DMS153 (cell line): ENCODE measurements at regions not wholly inside any gene's neighbourhood (a gene's known extent, or its start where the extent isn't known, plus 50 kb on each side); places are given as distances from the start of the nearest gene placed in this dataset.
A peak's percentile ranks its signal among the peaks of the same experiment; 100 is the strongest.
"Not testable (repeated sequence)": the region's sequence is repeated elsewhere in the genome, so short reads cannot be mapped to it uniquely, and the experiment has no call there.

Source experiments
- DNase-seq: peaks from one replicate; lab custom pipeline; 2025; lab: John Stamatoyannopoulos, UW

DNA sequence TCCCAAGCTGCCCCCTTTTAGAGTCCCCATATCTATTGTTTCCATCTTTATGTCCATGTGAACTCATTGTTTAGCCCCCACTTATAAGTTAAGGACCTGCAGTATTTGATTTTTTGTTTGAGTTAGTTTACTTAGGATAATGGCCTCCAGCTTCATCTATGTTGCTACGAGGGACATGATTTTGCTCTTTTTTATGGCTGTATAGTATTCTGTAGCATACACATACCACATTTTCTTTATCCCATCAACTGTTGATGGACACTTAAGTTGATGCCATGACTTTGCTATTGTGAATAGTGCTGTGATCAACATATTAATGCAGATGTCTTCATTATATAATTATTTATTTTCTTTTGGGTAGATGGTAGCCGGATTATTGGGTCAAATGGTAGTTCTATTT lies 576.9 kb downstream of the ANKRD7 start:
- DNase-seq: no peak

DNA sequence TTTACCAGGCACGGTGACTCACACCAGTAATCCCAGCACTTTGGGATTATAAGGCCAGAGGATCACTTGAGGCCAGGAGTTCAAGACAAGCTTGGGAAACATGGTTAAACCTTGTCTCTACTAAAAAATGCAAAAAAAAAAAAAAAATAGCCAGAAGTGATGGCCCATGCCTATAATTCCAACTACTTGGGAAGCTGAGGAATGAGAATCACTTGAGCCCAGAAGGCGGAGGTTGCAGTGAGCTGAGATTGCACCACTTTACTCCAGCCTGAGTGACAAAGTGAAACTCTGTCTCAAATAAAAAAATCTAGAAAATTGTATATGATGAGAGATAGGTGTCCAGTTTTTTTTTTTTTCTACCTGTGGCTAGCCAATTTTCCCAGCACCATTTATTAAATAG lies 578.2 kb downstream of the ANKRD7 start:
- no peak for DNase-seq

DNA sequence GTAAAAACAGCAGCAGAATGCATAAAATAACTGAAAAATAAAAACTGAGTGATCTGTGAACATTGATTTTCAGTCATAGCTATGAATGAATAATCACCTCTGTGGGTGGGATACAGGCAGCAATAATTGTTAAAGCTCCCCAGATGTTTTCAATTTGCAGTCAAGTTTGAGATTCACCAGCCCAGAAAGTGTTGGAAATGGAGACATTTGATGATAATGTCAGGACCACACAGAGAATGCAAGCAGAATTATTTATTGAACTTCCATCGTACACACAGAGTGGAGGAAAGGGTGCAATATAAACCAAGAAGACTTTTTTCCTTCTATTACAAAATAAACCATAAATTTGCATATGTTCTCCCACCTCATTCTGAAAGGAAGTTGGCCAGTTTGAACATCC lies 601.7 kb downstream of the ANKRD7 start:
- no peak for DNase-seq

DNA sequence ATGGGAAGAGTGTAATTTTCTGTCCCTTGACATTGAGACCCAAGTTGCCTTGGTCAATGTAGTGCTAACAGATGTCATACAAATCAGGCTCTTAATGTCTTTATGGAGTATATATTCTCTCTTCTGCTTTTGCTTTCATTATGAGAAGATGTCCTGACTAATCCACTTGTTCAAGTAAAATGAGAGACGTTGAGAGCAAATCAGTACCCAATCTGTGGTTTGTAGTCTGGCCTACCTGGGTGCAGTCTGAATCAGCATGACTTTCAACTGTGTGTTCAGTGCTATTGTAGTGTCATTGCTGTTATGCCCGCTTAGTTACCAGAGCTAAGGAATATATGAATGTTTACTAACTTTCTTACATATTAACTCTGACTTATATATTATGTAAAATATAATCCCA lies 612.4 kb downstream of the ANKRD7 start:
- DNase-seq: no peak

DNA sequence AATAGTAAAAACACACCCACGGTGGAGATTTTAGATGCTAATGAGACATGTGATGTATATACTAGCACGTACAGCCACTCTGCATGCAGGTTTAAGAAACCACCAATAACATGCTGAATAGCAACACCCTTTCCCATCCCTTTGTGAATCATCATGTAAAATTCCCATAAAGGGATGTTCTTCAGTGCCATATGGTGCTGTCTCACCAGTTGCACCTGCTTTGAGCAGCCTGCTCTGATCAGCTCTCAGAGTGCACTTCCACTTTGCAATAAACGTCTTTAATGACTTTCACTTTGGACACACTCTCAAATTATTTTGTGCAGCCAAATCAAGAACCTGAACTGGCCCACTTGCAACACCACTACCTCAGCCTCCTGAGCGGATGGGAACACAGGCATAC lies 615.0 kb downstream of the ANKRD7 start:
- no peak for DNase-seq

DNA sequence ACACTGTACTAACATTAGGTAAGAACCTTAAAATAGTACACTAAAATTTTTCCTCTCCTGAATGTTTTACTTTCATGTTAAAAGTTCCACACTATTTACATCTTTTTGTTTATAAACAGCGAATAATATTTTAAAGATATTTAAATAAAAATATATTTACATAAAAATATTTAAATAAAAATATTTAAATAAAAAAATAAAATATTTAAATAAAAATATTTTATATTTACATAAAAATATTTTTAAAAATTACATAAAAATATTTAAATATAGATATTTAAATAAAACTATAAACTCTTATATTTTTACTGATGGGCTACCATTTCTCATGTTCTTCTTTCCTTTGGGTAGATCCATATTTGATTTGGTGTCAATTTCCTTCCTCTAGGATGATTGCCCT lies 619.0 kb downstream of the ANKRD7 start:
- DNase-seq: no peak

DNA sequence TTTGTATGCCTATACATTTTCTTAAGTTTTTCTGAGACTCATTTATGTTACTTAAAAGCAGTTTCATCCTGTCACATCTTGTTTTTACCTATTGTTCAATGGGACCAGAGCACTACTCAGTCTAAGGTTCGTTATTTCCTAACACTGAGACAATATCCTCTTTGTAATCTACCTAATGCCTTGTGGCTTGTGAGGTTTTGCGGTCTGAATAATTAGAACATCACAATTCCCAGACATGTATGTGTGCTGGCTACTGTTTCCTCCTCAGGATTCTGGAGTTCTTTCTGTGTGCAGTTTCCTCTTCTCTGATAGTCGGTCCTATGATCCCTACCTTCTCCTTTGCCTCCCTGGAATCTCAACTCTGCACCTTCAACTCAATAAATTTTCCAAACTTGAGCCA lies 620.2 kb downstream of the ANKRD7 start:
- no peak for DNase-seq

DNA sequence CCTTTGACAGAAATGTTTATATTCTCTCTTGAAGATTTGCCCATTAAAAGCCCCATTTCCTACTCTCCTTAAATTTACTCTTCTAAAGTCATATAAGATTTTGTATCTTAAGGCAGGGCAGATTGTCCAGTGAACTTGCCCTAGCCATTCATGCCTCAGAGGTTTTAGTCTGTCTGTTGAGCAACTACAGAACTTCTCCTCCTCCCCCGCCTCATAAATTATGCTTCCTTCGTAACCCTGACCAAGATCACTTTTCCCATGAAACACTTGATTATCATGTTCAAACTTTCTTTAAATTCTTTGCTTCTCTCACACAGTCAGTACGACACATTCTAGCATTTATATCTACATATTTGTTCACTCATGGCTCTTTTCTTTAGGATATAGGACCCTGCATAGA lies 621.3 kb downstream of the ANKRD7 start:
- DNase-seq: no peak

DNA sequence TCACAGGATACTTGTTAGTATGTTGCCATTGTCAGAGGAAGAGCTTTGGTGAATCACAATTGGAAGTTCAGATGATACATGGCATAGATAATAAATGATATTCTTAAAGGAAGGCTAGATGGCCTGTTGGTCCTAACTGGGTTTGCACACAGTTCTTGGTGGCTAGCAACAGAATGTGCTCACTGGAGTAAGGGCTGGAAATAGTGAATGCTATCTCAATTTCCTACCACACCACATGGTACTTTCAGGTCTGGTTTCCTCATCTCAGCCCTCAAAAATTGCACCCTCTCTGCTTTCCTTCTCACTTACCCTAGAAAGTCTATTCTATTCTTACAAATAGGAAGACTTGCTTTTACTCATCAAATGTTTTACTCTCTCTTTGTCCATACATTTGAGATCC lies 622.5 kb downstream of the ANKRD7 start:
- DNase-seq: no peak

DNA sequence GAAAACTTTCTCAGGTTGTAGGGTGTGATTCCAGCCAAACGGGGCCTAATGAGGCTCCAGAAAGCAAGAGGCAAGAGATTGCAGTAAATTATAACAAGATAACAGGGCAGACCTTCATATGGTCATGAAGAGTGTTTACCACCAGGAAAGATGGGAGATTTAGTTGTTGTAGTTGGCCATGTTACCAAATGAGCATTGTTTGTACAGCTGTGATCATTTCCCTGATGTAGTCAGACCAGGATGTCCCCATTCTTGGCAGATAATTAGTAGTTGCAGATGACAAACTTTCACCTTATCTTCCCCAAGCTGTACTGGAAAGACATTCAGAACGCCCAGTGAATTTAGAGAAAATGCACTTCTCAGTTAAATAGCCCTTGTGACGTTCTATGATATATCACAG lies 630.8 kb downstream of the ANKRD7 start:
- peak; percentile 55 for DNase-seq

DNA sequence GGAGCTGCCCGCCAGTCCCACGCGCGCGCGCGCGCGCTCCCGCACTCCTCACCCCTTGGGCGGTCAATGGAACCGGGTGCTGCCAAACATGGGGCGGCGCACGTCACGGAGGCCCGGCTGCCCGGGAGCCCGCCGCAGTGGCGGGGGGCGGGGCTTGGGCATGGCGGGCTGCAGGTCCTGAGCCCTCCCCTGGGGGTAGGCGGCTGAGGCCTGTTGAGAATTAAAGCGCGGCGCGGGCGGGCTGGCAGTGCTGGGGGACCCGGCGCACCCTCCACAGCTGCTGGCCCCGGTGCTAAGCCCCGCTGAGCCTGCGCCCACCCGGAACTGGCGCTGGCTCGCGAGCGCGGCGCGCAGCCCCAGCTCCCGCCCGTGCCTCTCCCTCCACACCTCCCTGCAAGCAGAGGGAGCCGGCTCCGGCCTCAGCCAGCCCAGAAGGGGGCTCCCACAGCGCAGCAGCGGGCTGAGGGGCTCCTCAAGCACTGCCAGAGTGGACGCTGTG lies 634.2 kb downstream of the ANKRD7 start:
- no peak for DNase-seq

DNA sequence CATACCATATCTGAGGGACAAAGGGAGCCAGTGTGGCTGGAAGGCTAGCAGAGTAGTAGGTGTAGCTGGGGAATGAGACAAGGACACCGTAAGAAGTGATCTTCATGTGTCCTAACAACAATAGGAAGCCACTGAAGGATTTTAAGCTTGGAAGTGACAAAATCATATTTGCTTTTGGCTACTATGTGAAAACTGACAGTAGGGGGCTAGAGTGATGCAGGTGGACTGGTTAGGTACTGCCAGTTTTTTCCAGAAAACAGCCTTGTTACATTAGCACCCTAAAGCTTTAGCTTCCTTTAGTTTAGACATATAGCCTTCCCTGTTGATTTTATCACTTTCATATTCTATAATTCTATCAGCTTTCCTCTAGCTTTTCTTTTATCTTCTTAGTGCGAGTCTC lies 637.1 kb downstream of the ANKRD7 start:
- no peak for DNase-seq

DNA sequence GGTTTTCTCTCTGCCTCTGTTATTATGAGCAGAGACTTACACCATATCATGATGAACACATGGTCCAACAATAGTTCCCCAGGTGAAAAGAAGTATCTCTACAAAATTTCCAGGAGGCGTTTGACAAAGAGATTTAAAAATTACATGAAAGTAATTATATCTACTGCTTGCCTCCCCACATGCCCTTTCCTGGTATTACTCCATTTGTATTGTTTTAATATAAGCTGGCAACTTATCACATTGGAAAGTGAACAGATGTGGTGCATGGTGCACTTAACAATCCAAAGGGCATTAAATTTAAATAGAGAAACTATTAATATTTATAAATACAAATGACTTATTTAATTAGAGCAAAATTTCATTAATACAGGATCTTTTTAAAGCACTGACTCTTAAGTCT lies 638.2 kb downstream of the ANKRD7 start:
- no peak for DNase-seq

DNA sequence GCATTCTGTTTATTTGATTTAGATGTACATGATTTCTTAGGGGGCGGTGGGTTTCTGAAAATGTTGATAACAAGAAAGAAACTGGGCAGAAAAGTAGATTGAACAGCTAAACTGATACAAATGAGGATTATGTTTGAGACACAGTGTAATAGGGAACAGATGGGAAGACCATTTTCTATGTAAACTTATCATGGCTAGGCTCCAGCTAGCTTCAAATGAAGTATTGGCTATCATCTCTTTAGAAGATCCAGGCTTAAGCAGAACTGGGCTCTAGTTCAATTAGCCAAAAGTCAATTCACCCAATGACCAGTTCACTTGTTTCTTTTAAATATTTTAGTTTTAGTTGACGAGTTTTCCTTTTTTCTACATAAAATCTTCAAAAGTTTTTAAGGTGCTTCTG lies 639.5 kb downstream of the ANKRD7 start:
- DNase-seq: no peak

DNA sequence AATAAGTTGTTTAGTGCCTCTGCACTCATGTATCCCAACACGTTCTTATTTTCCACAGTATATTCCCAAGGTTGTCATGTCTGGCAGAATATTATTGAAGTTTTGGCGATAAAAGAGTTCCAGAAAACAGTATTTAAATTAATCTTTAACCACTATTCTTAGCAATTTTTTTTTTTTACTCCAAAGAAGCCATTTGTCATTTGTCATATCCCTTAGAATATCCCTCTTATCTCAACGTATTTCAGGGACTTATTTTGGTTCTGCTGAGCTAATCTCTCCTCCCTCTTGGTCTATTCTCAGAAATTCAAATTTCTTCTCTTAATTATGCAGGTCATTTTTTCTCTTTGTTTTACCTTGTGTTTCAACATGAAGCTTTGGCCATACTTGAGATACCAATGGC lies 643.4 kb downstream of the ANKRD7 start:
- no peak for DNase-seq

DNA sequence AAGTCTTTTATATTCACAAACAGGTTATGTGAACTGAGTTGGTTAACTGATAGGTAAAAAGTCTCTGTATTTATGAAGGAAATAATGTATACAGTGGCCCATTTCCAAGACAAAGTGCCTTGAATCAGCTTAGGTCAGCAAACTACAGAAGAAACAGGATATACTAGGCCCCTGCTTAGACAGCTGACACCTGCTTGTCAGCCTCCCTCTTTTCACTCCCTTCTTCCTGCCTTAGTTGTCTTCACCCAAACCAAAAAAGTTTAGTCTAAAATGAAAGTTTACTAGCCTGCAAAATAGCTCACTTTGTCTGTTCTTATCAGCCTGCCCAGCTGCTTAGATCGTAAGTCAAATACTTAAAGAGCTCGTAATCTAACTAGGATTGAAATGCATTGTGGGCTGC lies 644.6 kb downstream of the ANKRD7 start:
- DNase-seq: not testable (repeated sequence)

DNA sequence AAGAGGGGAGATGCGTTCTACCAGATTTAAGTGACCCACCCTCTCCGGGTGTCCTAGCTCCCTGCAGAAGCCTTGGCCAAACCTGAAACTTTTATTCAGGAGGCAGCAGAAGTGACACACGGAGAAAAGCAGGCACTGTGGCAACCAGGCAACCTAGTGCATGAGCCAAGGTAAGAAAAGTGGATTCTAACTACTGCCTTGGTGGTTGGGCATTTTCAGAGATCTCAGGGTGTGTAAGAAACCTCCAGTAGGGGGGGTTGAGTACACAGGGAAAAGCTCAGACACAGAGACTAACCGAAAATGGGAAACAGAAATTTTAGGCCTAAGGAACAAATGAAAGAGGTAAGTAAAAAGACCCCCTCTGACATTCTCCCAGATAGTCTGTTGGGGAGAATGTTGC lies 645.7 kb downstream of the ANKRD7 start:
- no peak for DNase-seq

DNA sequence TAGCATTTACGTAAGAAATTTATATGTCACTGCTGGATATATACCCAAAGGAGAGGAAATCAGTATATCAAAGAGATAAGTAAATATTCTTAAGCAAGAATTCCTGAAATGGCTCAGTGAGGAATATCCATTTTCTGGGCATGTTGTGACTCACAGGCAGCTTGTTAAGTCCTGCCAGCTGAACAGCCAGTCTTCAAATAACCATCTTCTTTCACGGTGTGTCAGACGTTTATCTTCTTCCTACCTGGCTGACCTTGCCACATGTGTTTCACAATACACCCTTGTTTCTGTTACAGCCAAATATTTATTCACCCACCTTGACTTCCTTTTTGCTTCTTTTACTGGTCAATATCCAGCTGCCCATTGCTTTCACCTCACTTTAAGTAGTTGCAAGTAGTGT lies 648.1 kb downstream of the ANKRD7 start:
- DNase-seq: peak; percentile 41

DNA sequence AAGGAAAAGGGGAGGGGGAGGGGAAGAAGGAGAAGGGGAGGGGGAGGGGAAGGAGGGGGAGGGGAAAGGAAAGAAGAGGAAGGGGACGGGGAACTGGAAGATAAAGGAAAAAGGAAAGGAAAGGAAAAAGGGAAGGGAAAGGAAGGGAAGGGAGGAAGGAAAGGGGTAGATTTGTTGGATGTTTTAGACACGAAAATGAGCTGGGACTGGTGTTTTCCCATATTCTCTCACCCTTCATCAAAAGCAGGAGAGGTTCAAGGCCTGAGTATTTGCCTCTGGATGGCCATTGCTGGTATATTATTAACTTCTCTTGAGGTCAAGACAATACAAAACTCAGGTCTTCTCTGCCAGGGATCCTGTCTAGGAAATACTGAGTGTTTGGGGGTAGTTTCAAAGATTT lies 652.7 kb downstream of the ANKRD7 start:
- DNase-seq: no peak

DNA sequence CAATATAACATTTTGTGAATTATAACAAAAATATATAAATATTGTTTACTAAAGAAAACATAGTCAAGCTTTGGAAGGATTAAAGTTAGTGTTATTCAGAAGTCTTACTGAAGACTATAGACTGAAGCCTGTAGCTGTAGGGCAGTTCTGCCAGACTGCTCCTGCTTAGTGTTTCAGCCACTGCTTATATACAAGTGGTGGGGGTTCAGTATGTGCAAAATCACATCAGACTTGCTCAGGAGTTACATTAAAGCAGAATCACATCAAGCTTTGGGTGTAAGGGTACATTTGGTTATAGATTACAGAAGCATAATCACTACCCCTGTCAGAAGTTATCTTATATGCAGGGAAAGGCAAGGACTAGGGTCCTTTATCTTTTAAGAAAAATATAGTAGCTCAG lies 653.8 kb downstream of the ANKRD7 start:
- no peak for DNase-seq

DNA sequence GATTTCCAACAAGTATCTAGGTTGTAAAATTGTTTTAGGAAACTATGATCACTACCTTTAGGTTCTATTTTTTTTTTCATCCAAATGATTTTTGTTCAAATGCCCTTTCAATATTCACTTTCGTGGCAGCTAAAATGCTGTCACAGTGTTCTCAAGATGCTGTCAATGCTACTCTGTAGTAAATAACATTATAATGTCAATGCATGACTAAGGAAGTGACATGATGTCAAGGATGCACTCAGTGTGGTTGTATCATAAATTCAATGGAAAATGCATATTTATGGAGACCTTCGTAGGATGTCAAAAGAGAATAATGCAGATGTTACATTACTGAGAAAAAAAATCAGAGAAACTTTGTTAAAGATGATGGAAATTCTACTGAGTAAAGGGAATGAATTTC lies 673.8 kb downstream of the ANKRD7 start:
- DNase-seq: no peak

DNA sequence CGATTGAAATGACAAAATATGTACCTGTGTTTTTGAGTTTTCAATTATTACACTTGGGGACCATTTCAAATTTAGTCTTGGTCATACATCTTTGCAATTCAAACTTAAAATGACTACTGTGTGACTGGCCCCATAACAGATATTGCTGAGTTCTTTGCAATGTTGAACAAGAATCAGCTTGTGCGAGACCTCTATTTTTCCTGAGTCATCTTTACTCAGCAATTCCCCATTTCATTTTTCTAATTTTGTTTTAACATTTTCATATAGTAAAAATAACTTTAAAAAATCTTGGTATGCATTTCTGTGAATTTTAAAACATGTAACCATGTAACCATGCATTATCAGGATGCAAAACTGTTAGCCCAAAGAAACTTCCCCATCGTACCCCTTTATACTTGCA lies 678.1 kb downstream of the ANKRD7 start:
- no peak for DNase-seq

DNA sequence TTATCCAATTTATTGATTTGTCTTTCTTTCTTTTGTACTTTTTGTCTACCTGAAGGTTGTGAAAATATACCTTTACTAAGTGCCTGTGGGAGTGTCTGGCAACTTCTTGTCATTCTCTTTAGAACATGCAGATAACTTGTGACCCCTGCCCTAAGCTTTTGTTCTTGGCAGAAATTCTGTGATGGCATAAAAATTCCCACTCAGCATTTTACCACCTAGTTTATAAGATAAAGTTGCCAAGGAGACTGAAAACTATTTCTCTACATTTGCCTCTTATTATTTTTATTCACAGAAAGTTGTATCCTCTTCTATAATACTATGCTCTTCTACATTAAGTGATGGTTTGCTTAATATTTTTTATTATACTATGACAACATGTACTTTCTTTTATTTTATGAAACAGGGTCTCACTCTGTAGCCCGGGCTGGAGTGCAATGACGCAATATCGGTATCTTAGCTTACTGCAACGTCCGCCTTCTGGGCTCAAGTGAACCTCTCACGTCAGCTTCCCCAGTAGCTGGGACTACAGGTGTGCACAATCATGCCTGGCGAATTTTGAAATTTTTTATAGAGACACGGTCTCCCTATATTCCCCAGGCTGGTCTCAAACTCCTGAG lies 683.5 kb downstream of the ANKRD7 start:
- DNase-seq: no peak

DNA sequence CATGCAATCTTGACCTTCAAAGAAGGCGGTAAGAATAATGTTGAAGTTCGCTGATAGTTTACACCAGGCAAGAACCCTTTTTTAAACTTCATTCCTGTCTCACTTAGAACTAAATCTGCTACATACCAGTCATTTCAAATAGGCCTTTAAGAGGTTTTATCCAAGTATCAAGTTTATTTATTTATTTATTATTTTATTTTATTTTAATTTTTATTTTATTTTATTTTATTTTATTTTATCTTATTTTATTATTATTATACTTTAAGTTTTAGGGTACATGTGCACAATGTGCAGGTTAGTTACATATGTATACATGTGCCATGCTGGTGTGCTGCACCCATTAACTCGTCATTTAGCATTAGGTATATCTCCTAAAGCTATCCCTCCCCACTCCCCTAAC lies 691.6 kb downstream of the ANKRD7 start:
- not testable (repeated sequence) for DNase-seq

DNA sequence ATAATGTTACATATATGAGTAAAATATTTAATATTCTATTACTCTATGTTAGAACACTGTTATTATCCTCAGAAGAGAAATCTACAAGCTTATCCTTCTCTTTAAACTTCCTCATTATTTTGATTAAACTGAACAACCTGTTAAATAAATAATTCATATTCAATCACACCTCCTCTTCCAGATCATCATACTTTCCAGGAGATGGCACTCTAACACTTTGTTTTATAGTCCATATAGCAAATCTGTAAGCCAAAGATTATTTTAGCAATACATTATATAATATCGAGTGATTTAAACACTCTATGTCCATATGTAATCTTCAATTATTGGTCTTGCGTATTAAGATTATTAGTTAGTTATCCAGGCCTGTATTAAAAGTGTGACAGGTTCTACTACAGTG lies 694.1 kb downstream of the ANKRD7 start:
- peak; percentile 12 for DNase-seq
